ENCODE measurements at regions not wholly inside any gene's neighbourhood (a gene's known extent, or its start where the extent isn't known, plus 50 kb on each side); places are given as distances from the start of the nearest gene placed in this dataset.
"Not testable (repeated sequence)": the region's sequence is repeated elsewhere in the genome, so short reads cannot be mapped to it uniquely, and the experiment has no call there.

DNA sequence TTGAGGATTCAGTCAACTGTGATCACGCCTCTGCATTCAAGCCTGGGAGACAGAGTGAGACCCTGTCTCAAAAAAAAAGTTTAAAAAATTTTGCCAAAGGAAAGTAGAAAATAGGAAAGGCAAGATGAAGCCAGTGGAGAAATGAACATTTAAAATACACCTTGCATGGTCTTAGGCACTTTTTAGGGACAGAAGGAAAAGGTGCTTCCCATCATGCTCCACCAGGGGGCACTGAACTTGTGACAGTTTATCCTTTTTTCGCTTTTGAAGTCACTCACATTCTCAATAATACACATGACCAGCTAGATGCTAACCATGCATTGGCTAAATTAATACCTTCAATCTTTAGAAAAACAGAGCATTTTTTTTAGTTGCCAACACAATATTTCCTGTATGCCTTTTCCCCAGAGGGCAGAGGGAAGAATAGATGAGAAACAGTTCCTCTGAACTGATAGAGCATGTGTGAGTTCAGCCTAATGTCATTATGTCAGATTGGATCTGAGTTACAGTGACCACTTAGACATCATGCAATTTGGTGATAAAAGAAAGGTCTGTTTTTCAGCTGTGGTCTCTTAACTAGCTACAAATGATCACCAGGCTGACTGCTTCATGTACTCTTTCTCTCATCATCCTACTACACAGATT lies 221.8 kb upstream of the SSTR1 start:
- Histone ChIP-seq H3K9ac (ENCODE audit: low read depth, low read length) (no peak overlapping the region), H3K4me1 (ENCODE audit: control insufficient read depth, insufficient read depth, low read length) (no peaks in the 10 kb centered on the region), H3K36me3 (ENCODE audit: insufficient read depth, low read length) (no peaks in the 10 kb centered on the region), H3K4me2 (ENCODE audit: low read length) (no peak overlapping the region), H3K27me3 (ENCODE audit: control insufficient read depth, insufficient read depth, low read length) (no peaks in the 10 kb centered on the region), H3K9me3 (replicated peaks; ENCODE audit: low read length) (no peaks in the 10 kb centered on the region), H3K4me3 (ENCODE audit: low read length) (no peak overlapping the region)

DNA sequence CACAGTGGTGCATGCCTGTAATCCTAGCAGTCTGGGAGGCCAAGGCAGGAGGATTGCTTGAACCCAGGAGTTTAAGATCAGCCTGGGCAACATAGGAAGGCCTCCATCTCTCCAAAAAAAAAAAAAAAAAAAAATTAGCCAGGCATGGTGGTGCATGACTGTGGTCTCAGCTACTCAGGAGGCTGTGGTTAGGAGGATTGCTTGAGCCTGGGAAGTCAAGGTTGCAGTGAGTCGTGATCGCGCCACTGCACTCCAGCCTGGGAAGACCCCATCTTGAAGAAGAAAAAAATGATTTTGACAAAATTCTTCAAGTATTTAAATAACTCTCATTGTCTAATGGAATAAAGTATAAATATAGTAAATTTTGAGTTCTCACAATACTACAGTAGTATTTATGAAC lies 219.2 kb upstream of the SSTR1 start:
- H3K4me1 ChIP-seq (ENCODE audit: control insufficient read depth, insufficient read depth, low read length), result no peaks in the 10 kb centered on the region
- no peaks in the 10 kb centered on the region for H3K9me3 ChIP-seq (replicated peaks; ENCODE audit: low read length)
- H3K27me3 ChIP-seq (ENCODE audit: control insufficient read depth, insufficient read depth, low read length), result no peaks in the 10 kb centered on the region
- H3K36me3 ChIP-seq (ENCODE audit: insufficient read depth, low read length), result no peaks in the 10 kb centered on the region
- no peak overlapping the region for H3K4me3 ChIP-seq (ENCODE audit: low read length)
- no peak overlapping the region for H3K4me2 ChIP-seq (ENCODE audit: low read length)
- no peak overlapping the region for H3K9ac ChIP-seq (ENCODE audit: low read depth, low read length)

DNA sequence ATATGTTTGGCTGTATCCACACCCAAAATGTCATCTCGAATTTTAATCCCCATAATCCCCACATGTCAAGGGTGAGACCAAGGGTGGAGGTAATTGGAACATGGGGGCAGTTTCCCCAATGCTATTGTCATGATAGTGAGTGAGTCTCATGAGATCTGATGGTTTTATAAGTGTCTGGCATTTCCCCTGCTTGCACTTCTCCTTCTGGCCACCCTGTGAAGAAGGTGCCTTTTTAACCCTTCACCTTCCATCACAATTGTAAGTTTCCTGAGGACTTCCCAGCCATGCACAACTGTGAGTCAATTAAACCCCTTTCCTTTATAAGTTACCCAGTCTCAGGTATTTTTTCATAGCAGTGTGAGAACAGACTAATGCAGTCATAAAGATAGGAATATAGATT lies 216.7 kb upstream of the SSTR1 start:
- no peaks in the 10 kb centered on the region for H3K4me1 ChIP-seq (ENCODE audit: control insufficient read depth, insufficient read depth, low read length)
- H3K9ac ChIP-seq (ENCODE audit: low read depth, low read length), result no peak overlapping the region
- H3K27me3 ChIP-seq (ENCODE audit: control insufficient read depth, insufficient read depth, low read length), result no peaks in the 10 kb centered on the region
- H3K9me3 ChIP-seq (replicated peaks; ENCODE audit: low read length), result no peaks in the 10 kb centered on the region
- no peak overlapping the region for H3K4me2 ChIP-seq (ENCODE audit: low read length)
- no peaks in the 10 kb centered on the region for H3K36me3 ChIP-seq (ENCODE audit: insufficient read depth, low read length)
- no peak overlapping the region for H3K4me3 ChIP-seq (ENCODE audit: low read length)

DNA sequence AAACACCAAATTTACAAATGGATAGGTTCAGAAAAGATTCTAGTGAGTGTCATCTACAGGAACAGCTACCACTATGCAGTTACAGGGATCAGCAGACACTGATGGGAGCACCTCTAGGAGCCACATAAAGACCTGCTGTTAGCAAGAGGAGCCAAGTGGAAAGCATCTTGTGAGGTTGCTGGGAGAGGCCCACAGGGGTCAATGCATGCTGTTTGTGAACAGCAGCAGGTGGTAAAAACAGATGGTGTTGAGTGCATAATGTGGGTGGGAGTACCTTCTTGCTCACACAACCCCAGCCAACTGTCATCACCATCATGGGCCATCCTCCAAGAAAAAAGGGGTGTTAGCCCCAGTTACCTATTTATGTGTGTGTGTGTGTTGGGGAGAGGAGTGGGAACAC lies 215.2 kb upstream of the SSTR1 start:
- Histone ChIP-seq H3K4me1 (ENCODE audit: control insufficient read depth, insufficient read depth, low read length) (no peaks in the 10 kb centered on the region), H3K36me3 (ENCODE audit: insufficient read depth, low read length) (no peaks in the 10 kb centered on the region), H3K9ac (ENCODE audit: low read depth, low read length) (no peak overlapping the region), H3K9me3 (replicated peaks; ENCODE audit: low read length) (no peaks in the 10 kb centered on the region), H3K4me2 (ENCODE audit: low read length) (no peak overlapping the region), H3K27me3 (ENCODE audit: control insufficient read depth, insufficient read depth, low read length) (no peaks in the 10 kb centered on the region), H3K4me3 (ENCODE audit: low read length) (no peak overlapping the region)

DNA sequence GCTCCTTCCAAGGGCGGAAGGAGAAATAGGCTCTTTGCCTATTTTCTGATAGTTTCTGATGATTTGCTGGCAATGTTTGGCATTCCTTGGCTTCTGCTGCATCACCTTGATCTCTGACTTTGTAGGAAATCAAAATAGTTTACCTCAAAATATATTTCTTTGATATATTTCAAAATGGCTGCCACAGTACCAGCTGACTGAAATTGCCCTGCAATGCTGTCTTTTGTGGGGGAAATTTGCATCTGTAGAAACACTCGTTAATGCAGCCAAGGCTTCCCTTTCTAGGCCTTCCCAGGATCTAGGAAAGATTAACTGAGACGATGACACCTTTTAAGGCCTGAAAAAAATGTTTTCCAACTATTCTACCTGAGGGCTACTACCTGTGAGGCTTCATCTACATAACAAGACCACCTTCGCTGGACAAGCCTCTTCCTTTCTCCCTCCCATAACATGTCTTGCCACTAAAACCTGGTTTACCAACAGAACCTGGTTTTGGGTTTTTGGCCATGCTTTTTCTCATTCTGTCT lies 212.8 kb upstream of the SSTR1 start:
- Histone ChIP-seq H3K36me3 (ENCODE audit: insufficient read depth, low read length) (no peaks in the 10 kb centered on the region), H3K4me1 (ENCODE audit: control insufficient read depth, insufficient read depth, low read length) (no peaks in the 10 kb centered on the region), H3K9ac (ENCODE audit: low read depth, low read length) (no peak overlapping the region), H3K27me3 (ENCODE audit: control insufficient read depth, insufficient read depth, low read length) (no peaks in the 10 kb centered on the region), H3K9me3 (replicated peaks; ENCODE audit: low read length) (no peaks in the 10 kb centered on the region), H3K4me2 (ENCODE audit: low read length) (no peak overlapping the region), H3K4me3 (ENCODE audit: low read length) (no peak overlapping the region)

DNA sequence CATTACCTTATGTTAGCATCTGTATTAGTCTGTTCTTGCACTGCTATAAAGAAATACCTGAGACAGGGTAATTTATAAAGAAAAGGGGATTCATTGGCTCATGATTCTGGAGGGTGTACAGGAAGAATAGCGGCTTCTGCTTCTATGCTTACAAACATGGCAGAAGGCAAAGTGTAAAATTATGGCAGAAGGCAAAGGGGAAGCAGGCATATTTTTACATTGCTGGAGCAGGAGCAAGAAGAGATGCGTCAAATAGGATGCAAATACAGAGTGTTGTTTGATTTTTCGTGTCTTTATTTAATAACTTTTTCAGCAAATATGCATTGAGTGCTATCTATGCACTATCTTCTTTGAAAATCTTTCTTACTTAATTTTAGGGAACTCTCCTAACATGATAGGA lies 210.7 kb upstream of the SSTR1 start:
- Histone ChIP-seq H3K9ac (ENCODE audit: low read depth, low read length) (no peak overlapping the region), H3K9me3 (replicated peaks; ENCODE audit: low read length) (no peaks in the 10 kb centered on the region), H3K4me1 (ENCODE audit: control insufficient read depth, insufficient read depth, low read length) (no peaks in the 10 kb centered on the region), H3K27me3 (ENCODE audit: control insufficient read depth, insufficient read depth, low read length) (no peaks in the 10 kb centered on the region), H3K4me3 (ENCODE audit: low read length) (no peak overlapping the region), H3K36me3 (ENCODE audit: insufficient read depth, low read length) (no peaks in the 10 kb centered on the region), H3K4me2 (ENCODE audit: low read length) (no peak overlapping the region)

DNA sequence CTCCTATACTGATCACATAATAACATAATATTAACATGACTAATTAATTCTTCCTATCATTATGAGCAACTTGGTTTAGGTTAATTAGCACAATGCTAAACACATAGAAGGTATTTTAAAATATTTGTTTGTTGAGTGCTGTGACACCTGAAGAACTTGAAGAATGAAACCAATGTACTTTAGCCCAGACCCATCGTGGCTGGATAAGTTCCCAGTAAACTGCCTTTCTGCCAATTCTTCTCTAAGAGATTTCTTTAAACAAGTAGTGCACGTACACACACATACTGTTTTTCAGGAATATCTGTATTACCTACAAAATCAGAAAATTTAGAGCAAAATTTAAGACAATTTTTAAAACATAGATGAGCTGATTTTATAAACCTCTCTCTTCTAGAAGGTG lies 207.4 kb upstream of the SSTR1 start:
- Histone ChIP-seq H3K4me2 (ENCODE audit: low read length) (no peak overlapping the region), H3K9ac (ENCODE audit: low read depth, low read length) (no peak overlapping the region), H3K27me3 (ENCODE audit: control insufficient read depth, insufficient read depth, low read length) (no peaks in the 10 kb centered on the region), H3K4me1 (ENCODE audit: control insufficient read depth, insufficient read depth, low read length) (no peaks in the 10 kb centered on the region), H3K36me3 (ENCODE audit: insufficient read depth, low read length) (no peaks in the 10 kb centered on the region), H3K4me3 (ENCODE audit: low read length) (no peak overlapping the region), H3K9me3 (replicated peaks; ENCODE audit: low read length) (no peaks in the 10 kb centered on the region)

DNA sequence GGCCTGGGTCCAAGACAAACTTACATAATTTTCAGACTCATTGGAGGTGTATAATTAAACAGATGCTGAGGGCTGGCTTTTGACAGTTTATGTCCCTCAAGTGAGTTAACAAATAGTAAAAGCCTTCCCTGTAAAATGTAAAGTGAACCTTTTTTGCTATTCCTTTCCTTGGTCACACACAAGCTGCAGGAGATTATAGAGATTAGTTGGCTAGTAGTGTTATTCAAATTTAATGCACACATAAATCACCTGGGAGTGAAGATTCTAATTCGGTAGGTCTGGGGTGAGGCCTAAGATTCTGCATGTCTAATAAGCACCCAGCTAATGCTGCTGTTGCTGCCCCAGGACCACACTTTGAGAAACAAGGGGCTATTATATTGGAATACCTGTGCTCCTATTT lies 206.2 kb upstream of the SSTR1 start:
- Histone ChIP-seq H3K36me3 (ENCODE audit: insufficient read depth, low read length) (no peaks in the 10 kb centered on the region), H3K9me3 (replicated peaks; ENCODE audit: low read length) (no peaks in the 10 kb centered on the region), H3K4me1 (ENCODE audit: control insufficient read depth, insufficient read depth, low read length) (no peaks in the 10 kb centered on the region), H3K9ac (ENCODE audit: low read depth, low read length) (no peak overlapping the region), H3K27me3 (ENCODE audit: control insufficient read depth, insufficient read depth, low read length) (no peaks in the 10 kb centered on the region), H3K4me3 (ENCODE audit: low read length) (no peak overlapping the region), H3K4me2 (ENCODE audit: low read length) (no peak overlapping the region)

DNA sequence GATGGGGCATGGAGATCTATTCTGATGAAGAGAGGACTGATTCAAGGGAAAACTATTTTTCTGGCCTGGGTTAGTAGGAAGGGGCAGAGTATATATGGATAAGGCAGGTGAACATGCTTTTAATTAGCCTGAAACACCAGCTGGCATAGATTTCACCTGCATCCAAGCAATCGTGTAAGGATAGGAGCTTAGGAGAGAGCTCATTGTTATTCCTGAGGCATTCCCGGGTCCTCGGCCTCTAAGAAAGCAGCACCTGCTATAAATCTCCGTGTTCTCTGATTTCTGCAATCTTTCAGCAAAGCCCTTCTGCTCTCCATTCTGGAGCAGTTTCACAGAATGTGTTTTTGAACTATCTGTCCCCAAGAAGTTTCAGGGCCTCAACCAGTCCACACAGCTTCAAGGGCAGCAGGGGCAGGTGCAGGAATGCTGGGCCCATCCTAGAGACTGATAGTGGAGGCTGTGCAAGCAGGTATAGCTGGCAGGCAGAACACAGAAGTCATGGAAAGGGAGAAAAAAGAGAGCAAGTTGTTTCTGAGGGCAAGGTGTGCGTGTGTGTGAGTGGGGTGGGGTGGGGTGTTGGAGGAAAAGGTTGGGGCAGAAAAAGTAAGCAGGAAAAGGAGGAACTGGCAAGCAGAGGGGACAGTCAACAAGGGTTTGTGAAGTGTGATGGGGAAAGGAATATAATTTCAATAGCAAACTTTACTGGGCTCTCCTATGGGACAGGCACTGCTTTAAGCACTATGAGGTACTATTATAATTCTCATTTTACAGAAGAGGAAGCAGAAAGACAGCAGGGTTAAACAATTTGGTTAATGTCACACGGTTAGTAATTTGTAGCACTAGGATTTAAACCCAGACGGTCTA lies 203.7 kb upstream of the SSTR1 start:
- H3K4me2 ChIP-seq (ENCODE audit: low read length), result no peak overlapping the region
- H3K9ac ChIP-seq (ENCODE audit: low read depth, low read length), result no peak overlapping the region
- no peaks in the 10 kb centered on the region for H3K4me1 ChIP-seq (ENCODE audit: control insufficient read depth, insufficient read depth, low read length)
- H3K9me3 ChIP-seq (replicated peaks; ENCODE audit: low read length), result no peaks in the 10 kb centered on the region
- no peak overlapping the region for H3K4me3 ChIP-seq (ENCODE audit: low read length)
- H3K27me3 ChIP-seq (ENCODE audit: control insufficient read depth, insufficient read depth, low read length), result no peaks in the 10 kb centered on the region
- no peaks in the 10 kb centered on the region for H3K36me3 ChIP-seq (ENCODE audit: insufficient read depth, low read length)

DNA sequence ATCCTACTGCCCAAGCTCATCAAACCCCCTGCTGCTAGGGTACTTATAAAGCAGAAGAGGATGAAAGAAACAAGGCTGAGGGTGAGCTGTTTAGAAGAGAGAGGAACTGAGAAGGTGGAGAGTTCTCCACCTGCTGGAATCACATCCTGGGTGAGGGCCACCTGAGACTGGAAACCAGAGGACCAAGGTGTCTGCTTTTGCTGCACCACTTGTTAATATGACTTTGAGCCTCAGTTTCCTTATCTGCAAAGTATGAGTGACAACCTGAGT lies 203.2 kb upstream of the SSTR1 start:
- Histone ChIP-seq H3K4me3 (ENCODE audit: low read length) (no peak overlapping the region), H3K27me3 (ENCODE audit: control insufficient read depth, insufficient read depth, low read length) (no peaks in the 10 kb centered on the region), H3K4me2 (ENCODE audit: low read length) (no peak overlapping the region), H3K4me1 (ENCODE audit: control insufficient read depth, insufficient read depth, low read length) (no peaks in the 10 kb centered on the region), H3K9ac (ENCODE audit: low read depth, low read length) (no peak overlapping the region), H3K9me3 (replicated peaks; ENCODE audit: low read length) (no peaks in the 10 kb centered on the region), H3K36me3 (ENCODE audit: insufficient read depth, low read length) (no peaks in the 10 kb centered on the region)

DNA sequence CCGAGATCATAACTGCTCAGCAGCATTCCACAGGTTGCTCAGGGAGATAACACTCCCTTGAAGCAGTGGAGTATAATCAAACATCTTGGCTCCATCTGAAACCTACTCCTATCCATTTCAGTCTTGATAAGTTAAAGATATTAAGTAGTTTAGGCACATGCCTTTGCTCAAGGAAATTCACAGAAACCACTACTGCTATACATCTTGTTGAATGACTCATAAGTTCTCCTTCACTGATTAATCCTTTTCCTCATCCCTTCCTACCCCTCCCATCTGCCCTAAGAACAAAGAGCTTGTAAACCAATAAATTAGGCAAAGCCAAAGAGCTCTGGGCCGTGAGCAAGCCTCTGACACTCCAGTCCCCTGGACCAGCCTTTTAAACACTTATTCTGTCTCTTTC lies 196.5 kb upstream of the SSTR1 start:
- H3K4me1 ChIP-seq (ENCODE audit: control insufficient read depth, insufficient read depth, low read length); H3K4me3 ChIP-seq (ENCODE audit: low read length); H3K27me3 ChIP-seq (ENCODE audit: control insufficient read depth, insufficient read depth, low read length); H3K9ac ChIP-seq (ENCODE audit: low read depth, low read length); H3K4me2 ChIP-seq (ENCODE audit: low read length); H3K36me3 ChIP-seq (ENCODE audit: insufficient read depth, low read length); H3K9me3 ChIP-seq (replicated peaks; ENCODE audit: low read length): not testable (repeated sequence)

DNA sequence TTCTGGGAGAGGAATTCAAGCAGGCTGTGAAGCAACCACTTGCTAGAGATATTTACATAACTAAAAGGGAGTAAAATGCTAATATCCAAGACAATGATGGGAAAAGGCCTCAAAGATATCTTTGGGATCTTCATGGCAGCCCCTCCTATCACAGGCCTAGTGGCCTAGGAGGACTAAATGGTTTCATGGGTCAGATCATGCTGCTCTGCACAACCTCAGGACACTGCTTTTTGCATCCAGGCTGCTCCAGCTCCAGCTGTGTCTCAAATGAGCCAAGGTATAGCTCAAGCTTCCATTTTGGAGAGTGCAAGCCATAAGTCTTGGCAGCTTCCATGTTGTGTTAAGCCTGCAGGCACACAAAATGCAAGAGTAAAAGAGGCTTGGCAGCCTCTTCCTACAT lies 195.6 kb upstream of the SSTR1 start:
- Histone ChIP-seq H3K9me3 (replicated peaks; ENCODE audit: low read length) (peaks cover 3% of the 10 kb centered on the region), H3K9ac (ENCODE audit: low read depth, low read length) (no peak overlapping the region), H3K36me3 (ENCODE audit: insufficient read depth, low read length) (no peaks in the 10 kb centered on the region), H3K27me3 (ENCODE audit: control insufficient read depth, insufficient read depth, low read length) (no peaks in the 10 kb centered on the region), H3K4me2 (ENCODE audit: low read length) (no peak overlapping the region), H3K4me1 (ENCODE audit: control insufficient read depth, insufficient read depth, low read length) (no peaks in the 10 kb centered on the region), H3K4me3 (ENCODE audit: low read length) (no peak overlapping the region)

All from skeletal muscle satellite cell (primary cell).